GM12878 (cell line): ENCODE measurements at regions not wholly inside any gene's neighbourhood (a gene's known extent, or its start where the extent isn't known, plus 50 kb on each side); places are given as distances from the start of the nearest gene placed in this dataset.

Source experiments
- ATAC-seq: fragments of 200-7000 bp; cut with Tn5 transposase; 3 replicates; pipeline ENCODE4 v1.9.1; 2020; ENCODE audit warnings: mild to moderate bottlenecking, moderate library complexity
- BruUV-seq: library from RNA; stranded (reverse); fragments of 400-500 nt; replicated peaks from 2 replicates; lab custom pipeline; 2021; lab: Mats Ljungman, UMichigan
- CTCF ChIA-PET: fragments of 300-600 bp; sonication (Branson Sonifier 250); formaldehyde crosslinking; extraction: SDS; loops from one replicate; lab custom pipeline; 2021; ENCODE audit warnings: inconsistent platforms; lab: Yijun Ruan, JAX
- POLR2A ChIA-PET: fragments of 350-600 bp; formaldehyde crosslinking; extraction: SDS; loops from one replicate; lab custom pipeline; 2021; ENCODE audit warnings: inconsistent platforms; lab: Charles Lee
- RAD21 ChIA-PET: fragments of 300-600 bp; sonication (Branson Sonifier 250); formaldehyde crosslinking; loops from one replicate; lab custom pipeline; 2023; ENCODE audit warnings: antibody characterized with exemption; ENCODE audit not compliant: unreplicated experiment; lab: Charles Lee
- SMC1A ChIA-PET: fragments of 300-600 bp; sonication (Branson Sonifier 250); formaldehyde crosslinking; loops from one replicate; lab custom pipeline; 2023; ENCODE audit not compliant: unreplicated experiment, uncharacterized antibody; lab: Charles Lee
- DNase-seq: peaks from one replicate; pipeline ENCODE4 v3.0.0-alpha.2; 2011; ENCODE audit warnings: low read depth, low spot score
- FAIRE-seq: peaks from 3 replicates; lab custom pipeline; 2011; peaks lifted over from hg19 to GRCh38; lab: Jason Lieb, UNC
- H2AFZ ChIP-seq: 2 replicates; pipeline ENCODE4 v1.6.0; 2011; ENCODE audit warnings: low read depth, low read length, control low read depth; ENCODE audit not compliant: control insufficient read depth
- H3K27ac ChIP-seq: 2 replicates; pipeline ENCODE4 v1.5.1; 2011; ENCODE audit warnings: control low read depth; ENCODE audit not compliant: control insufficient read depth, insufficient read depth
- H3K27me3 ChIP-seq, 2 experiments: replicated peaks in 1 of 2; 2 replicates each; pipeline versions ENCODE4 v1.6.0 to v1.6.1; 2011; ENCODE audit warnings: low read length in 1 of 2; ENCODE audit not compliant: control insufficient read depth in 2 of 2, insufficient read depth in 2 of 2
- H3K36me3 ChIP-seq, 2 experiments: 2 replicates each; pipeline ENCODE4 v1.5.1; 2011; ENCODE audit warnings: low read length in 1 of 2; ENCODE audit not compliant: control insufficient read depth in 2 of 2, insufficient read depth in 2 of 2
- H3K4me1 ChIP-seq: 2 replicates; pipeline ENCODE4 v1.6.1; 2011; ENCODE audit warnings: mild to moderate bottlenecking, low read length, moderate library complexity, mixed read lengths; ENCODE audit not compliant: control insufficient read depth, insufficient read depth
- H3K4me2 ChIP-seq: 2 replicates; pipeline ENCODE4 v1.6.0; 2011; ENCODE audit warnings: control low read depth; ENCODE audit not compliant: control insufficient read depth, insufficient read depth
- H3K4me3 ChIP-seq: fragments of 200-600 bp; sonication (generic); 2 replicates; pipeline ENCODE4 v1.5.1; 2016
- H3K79me2 ChIP-seq: 2 replicates; pipeline ENCODE4 v1.6.0; 2011; ENCODE audit warnings: low read length; ENCODE audit not compliant: control insufficient read depth, insufficient read depth
- H3K9ac ChIP-seq: 2 replicates; pipeline ENCODE4 v1.8.0; 2011; ENCODE audit warnings: low read length, control low read depth, mixed read lengths; ENCODE audit not compliant: control insufficient read depth, insufficient read depth
- H3K9me3 ChIP-seq: replicated peaks from 3 replicates; pipeline ENCODE4 v1.5.1; 2011; ENCODE audit warnings: mild to moderate bottlenecking, low read length; ENCODE audit not compliant: control insufficient read depth, insufficient read depth
- H4K20me1 ChIP-seq: 2 replicates; pipeline ENCODE4 v1.6.0; 2011; ENCODE audit not compliant: control insufficient read depth, insufficient read depth
- CHD4 ChIP-seq: fragments of 200-600 bp; sonication (generic); IDR thresholded peaks from 2 replicates; pipeline ENCODE4 v1.6.1; 2016; ENCODE audit warnings: mild to moderate bottlenecking
- CREM ChIP-seq: IDR thresholded peaks from 2 replicates; pipeline ENCODE4 v1.6.1; 2014; ENCODE audit warnings: antibody characterized with exemption, low read depth
- IRF4 ChIP-seq: IDR thresholded peaks from 2 replicates; pipeline ENCODE4 v1.6.1; 2011; ENCODE audit warnings: low read depth, low read length
- KAT2A ChIP-seq: conservative IDR thresholded peaks from 2 replicates; pipeline ENCODE4 v1.6.1; 2011; ENCODE audit warnings: low read depth, low read length; ENCODE audit not compliant: control insufficient read depth
- POLR2AphosphoS2 ChIP-seq: IDR thresholded peaks from 2 replicates; pipeline ENCODE4 v1.6.1; 2011; ENCODE audit warnings: low read depth, mild to moderate bottlenecking, low read length, improper control_type of control experiment, moderate library complexity
- SREBF2 ChIP-seq: IDR thresholded peaks from 2 replicates; pipeline ENCODE4 v1.6.1; 2012; ENCODE audit warnings: mild to moderate bottlenecking, low read length
- SUZ12 ChIP-seq: fragments of 200-600 bp; sonication (generic); IDR thresholded peaks from one replicate; pipeline ENCODE4 v1.6.1; 2018; ENCODE audit warnings: antibody characterized with exemption, mild to moderate bottlenecking; ENCODE audit not compliant: unreplicated experiment
- YY1 ChIP-seq: IDR thresholded peaks from 2 replicates; pipeline ENCODE4 v1.6.1; 2011; ENCODE audit warnings: low read depth, mild to moderate bottlenecking, low read length
- ZBED1 ChIP-seq: IDR thresholded peaks from 2 replicates; pipeline ENCODE4 v1.6.1; 2016; ENCODE audit warnings: borderline replicate concordance
- ZNF384 ChIP-seq: IDR thresholded peaks from 2 replicates; pipeline ENCODE4 v1.6.1; 2012; ENCODE audit warnings: low read depth, mild to moderate bottlenecking, low read length, improper control_type of control experiment, borderline replicate concordance
- WGBS: methylation state at CpG from one replicate; pipeline ENCODE4 v1.1.6; 2016; ENCODE audit warnings: low lambda C conversion rate; ENCODE audit not compliant: insufficient replicate concordance, insufficient coverage; ENCODE audit errors: missing lambda C conversion rate; 5-methylcytosine and 5-hydroxymethylcytosine counted together
- in situ Hi-C: fragments of 300-500 bp; cut with MboI; formaldehyde crosslinking; loops from 9 replicates; pipeline ENCODE4 v1.14.3; 2018; ENCODE audit warnings: mixed read lengths
- intact Hi-C: fragments of 100-400 bp; cut with micrococcal nuclease; formaldehyde crosslinking; loops from one replicate; pipeline ENCODE4 v1.14.2; 2022; ENCODE audit not compliant: unreplicated experiment
- TF ChIP-seq, protein P1 (sequence below): IDR thresholded peaks from 2 replicates; pipeline ENCODE4 v1.6.1; 2011; ENCODE audit warnings: borderline replicate concordance, low read depth, mild to moderate bottlenecking, moderate library complexity, low read length; ENCODE audit not compliant: insufficient read depth, poor library complexity, severe bottlenecking

DNA sequence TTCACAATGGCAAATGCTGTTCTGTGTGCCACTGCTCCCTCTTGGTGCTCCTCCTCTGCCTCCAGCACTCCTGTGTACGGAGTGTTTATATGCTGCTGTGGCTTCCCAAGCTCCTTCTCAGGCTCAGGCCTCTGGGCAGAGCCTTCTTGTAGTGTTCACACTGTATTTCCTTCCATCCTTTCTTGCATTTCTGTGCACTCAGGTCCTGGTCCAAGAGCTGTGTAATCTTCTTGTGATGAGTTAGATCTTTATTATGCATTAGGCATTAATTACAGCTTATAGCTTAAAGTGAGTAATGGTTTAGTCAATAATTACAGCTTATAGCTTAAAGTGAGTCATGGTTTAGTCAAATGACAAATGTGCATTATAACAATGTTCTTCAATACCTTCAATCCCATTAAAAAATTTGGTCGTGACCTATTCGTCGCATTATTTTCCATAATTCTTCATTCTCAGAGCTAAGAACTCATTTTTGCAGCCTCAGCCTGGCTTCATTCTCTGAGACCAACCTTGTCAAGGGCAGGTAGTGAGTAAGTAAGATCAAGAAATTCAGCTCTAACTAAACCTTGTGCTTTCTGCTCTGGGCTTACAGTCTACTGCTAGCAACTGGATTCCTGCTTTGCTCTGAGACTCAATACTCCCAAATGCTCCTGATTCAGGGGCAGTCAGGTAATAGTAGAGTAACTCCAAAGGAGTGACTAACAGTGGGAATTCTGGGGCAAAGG is 154.5 kb upstream of the SPAG17 start:
- 30% methylated on average over 4 of the region's 4 CpGs for WGBS
- Histone ChIP-seq H3K27ac (no peak overlapping the region), H3K27me3 (no peaks in the 10 kb centered on the region), H3K4me1 (no peaks in the 10 kb centered on the region), H3K36me3 (no peaks in the 10 kb centered on the region), H3K4me2 (no peak overlapping the region), H3K4me3 (no peak overlapping the region), H2AFZ (no peak overlapping the region), H3K9ac (no peak overlapping the region), H3K79me2 (no peaks in the 10 kb centered on the region), H4K20me1 (no peaks in the 10 kb centered on the region)
- SMC1A ChIA-PET, result no interaction called here
- ATAC-seq (no peak), DNase-seq (no peak)
- RAD21 ChIA-PET, result no interaction called here
- in situ Hi-C loops, result no loop called here
- no peak for TF ChIP-seq SREBF2
- TF ChIP-seq, protein P1, sequence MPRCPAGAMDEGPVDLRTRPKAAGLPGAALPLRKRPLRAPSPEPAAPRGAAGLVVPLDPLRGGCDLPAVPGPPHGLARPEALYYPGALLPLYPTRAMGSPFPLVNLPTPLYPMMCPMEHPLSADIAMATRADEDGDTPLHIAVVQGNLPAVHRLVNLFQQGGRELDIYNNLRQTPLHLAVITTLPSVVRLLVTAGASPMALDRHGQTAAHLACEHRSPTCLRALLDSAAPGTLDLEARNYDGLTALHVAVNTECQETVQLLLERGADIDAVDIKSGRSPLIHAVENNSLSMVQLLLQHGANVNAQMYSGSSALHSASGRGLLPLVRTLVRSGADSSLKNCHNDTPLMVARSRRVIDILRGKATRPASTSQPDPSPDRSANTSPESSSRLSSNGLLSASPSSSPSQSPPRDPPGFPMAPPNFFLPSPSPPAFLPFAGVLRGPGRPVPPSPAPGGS, result peak; percentile 54
- TF ChIP-seq, all 136 proteins: peak for 1
- intact Hi-C loops, result no loop called here
- CTCF ChIA-PET, result no interaction called here
- H3K9me3 ChIP-seq, result no peaks in the 10 kb centered on the region
- POLR2A ChIA-PET, result no interaction called here
- BruUV-seq, result no TSS peak
- FAIRE-seq, result no peak

DNA sequence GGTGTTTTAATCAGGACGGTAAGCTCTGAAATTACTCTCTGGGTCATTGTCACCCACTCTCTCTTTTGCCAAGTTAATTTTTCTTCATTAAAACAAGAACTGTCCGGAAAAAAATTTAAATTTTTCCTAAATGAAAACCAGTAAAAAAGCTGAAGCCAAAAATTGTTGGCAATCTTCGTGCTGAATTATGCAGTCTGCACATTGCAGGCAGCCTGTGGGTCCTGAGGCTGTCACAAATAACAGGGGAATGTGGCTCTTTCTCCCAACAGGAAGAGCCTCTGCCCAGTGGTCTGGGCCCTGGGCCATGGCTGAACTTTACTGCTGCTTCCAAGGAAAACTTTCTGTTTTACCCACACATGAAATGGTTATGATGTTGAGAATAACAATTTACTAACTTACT is 153.9 kb upstream of the SPAG17 start:
- no peak overlapping the region for H3K4me2 ChIP-seq
- 39% methylated on average over 3 of the region's 3 CpGs for WGBS
- H3K27me3 ChIP-seq, result no peaks in the 10 kb centered on the region
- BruUV-seq, result no TSS peak
- no peak for ATAC-seq
- H3K4me3 ChIP-seq, result no peak overlapping the region
- H3K9me3 ChIP-seq, result no peaks in the 10 kb centered on the region
- H3K9ac ChIP-seq, result no peak overlapping the region
- H3K4me1 ChIP-seq, result no peaks in the 10 kb centered on the region
- ChIA-PET RAD21 (no interaction called here), CTCF (no interaction called here), SMC1A (interaction anchor here (0.6 kb wide), 1 partner anchor 71 kb away, joined by 3 read pairs; no protein-coding TSS in a partner anchor), POLR2A (no interaction called here)
- no peak for FAIRE-seq
- DNase-seq, result no peak
- TF ChIP-seq CHD4 (no peak), ZBED1 (no peak), KAT2A (no peak), ZNF384 (no peak), CREM (no peak), YY1 (no peak), IRF4 (no peak), SUZ12 (no peak), POLR2AphosphoS2 (no peak)
- in situ Hi-C loops (no loop called here), intact Hi-C loops (no loop called here)
- no peak overlapping the region for H3K27ac ChIP-seq
- no peaks in the 10 kb centered on the region for H3K36me3 ChIP-seq
- H4K20me1 ChIP-seq, result no peaks in the 10 kb centered on the region
- no peak overlapping the region for H2AFZ ChIP-seq
- no peaks in the 10 kb centered on the region for H3K79me2 ChIP-seq
